Hippocampal formation (tissue), 2 donors: ENCODE measurements at regions not wholly inside any gene's neighbourhood (a gene's known extent, or its start where the extent isn't known, plus 50 kb on each side); places are given as distances from the start of the nearest gene placed in this dataset.
"Not testable (repeated sequence)": the region's sequence is repeated elsewhere in the genome, so short reads cannot be mapped to it uniquely, and the experiment has no call there.

ENCODE experiments used
- DNase-seq, 2 donors: peaks; one replicate each; lab custom pipeline; 2025; lab: John Stamatoyannopoulos, UW

DNA sequence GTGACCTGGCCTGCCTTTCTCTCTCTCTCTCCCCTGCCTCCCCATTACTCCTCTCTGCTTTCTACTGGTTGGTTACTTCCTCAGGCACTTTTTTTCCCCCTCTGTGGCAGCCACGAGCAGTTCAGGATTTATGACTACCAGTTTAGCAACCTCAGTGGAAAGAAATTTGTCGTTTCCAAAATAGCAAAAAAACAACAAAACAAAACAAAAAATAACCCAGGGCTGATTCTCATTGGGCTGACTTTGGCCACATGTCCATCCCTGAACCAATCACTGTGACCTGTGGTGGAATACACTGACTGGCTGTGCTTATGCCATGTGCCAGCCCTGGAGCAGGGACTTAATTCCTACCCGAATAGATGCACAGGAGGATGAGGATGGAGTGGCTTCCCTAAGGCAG lies 137.4 kb downstream of the TFAP2C start:
- DNase-seq = no peak

GRCh38 chr20:56769921-56770600 lies 141.0 kb downstream of the TFAP2C start:
- DNase-seq = no peak

- no peak for DNase-seq
These were observed 144.6 kb downstream of the TFAP2C start for GRCh38 chr20:56773749-56774148.

DNA sequence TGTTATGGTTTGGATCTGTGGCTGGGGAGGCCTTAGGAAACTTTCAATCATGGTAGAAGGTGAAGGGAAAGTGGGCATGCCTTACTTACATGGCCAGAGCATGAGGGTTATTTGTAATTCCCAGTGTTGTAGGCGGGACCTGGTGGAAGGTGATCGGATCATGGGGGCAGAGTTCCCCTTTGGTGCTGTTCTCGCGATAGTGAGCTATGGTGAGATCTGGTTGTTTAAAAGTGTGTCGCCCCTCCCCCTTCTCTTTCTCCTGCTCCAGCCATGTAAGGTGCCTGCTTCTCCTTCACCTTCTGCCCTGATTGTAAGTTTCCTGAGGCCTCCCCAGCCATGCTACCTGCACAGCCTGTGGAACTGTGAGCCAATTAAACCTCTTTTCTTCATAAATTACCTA lies 145.8 kb downstream of the TFAP2C start:
- no peak for DNase-seq

DNA sequence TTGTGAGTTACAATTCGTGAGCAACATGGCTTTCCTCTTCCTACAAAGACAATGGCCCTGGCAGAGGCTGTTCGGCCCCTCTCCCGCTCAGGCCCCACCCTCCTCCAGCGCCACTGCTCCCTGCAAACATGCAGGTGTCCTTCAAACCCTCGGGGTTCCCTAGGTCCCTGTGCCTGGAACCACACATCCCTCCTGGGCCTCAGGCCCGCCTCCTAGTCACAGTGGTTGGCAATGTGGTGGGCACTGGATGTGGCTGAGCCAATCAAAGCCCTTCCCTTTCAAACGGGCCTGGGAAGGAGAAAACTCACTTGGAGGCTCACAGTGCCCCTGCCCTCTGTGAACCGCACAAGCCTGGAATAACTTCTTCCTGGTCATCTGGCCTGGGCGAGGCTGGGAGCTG lies 147.2 kb downstream of the TFAP2C start:
- no peak for DNase-seq

- DNase-seq = no peak
These were observed 149.7 kb downstream of the TFAP2C start for GRCh38 chr20:56778765-56779195.

GRCh38 chr20:56779452-56780143 lies 150.5 kb downstream of the TFAP2C start:
- DNase-seq = no peak

- DNase-seq = no peak
These were observed 151.2 kb downstream of the TFAP2C start for GRCh38 chr20:56780266-56780665.

GRCh38 chr20:56781108-56781739 lies 152.1 kb downstream of the TFAP2C start:
- no peak for DNase-seq

- not testable (repeated sequence) for DNase-seq
These were observed 153.0 kb downstream of the TFAP2C start for GRCh38 chr20:56781987-56782560.

DNA sequence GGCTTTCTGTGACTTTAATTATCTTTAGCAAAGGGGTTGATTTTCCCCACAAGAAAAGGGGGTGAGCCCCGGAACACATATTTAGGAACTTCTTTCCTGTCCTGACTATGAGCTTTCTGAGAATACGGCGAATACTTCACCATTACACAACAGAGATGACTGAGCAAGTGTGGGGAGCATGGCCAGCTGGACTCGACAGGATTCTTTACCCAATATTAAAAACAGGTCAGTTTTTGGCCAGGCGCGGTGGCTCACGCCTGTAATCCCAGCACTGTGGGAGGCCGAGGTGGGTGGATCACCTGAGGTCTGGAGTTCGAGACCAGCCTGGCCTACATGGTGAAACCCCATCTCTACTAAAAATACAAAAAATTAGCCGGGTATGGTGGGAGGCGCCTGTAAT lies 153.7 kb downstream of the TFAP2C start:
- DNase-seq = not testable (repeated sequence)

DNA sequence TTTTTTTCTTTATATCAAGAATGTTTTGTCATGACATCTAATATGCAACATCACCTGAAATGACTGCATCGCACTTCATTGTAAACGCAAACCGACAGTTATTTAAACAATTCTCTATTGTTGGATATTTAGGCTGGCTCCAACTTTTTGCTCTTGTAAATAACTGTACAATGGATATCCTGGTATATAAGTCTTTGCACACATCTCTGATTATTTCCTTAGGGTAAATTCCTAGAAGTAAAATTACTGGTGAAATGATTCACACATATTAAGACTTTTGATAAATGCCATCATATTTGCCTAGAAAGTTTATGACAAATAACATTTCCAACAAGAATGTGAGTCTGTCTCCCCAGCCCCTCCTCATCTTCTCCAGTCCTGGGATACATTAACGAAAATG lies 154.7 kb downstream of the TFAP2C start:
- no peak for DNase-seq

DNA sequence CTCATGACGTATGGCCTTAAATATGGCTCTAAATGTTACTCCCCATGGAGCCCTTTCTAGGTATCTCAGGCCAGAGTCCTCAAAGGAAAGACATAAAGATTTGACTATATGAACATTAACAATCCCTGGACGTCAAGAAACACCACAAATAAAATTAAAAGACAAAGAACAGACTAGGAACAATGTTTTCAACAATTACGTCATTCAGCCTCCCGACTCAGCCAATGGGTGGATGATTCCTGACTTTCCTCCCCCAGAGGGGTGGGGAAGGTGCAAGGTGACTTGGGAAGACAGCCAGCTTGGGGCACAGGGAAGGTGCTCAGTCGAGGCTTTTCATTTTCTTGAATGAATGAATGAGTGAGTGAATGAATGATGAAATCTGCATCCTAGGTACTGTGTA lies 157.4 kb downstream of the TFAP2C start:
- DNase-seq = no peak

- no peak for DNase-seq
These were observed 159.1 kb downstream of the TFAP2C start for GRCh38 chr20:56788041-56788670.

DNA sequence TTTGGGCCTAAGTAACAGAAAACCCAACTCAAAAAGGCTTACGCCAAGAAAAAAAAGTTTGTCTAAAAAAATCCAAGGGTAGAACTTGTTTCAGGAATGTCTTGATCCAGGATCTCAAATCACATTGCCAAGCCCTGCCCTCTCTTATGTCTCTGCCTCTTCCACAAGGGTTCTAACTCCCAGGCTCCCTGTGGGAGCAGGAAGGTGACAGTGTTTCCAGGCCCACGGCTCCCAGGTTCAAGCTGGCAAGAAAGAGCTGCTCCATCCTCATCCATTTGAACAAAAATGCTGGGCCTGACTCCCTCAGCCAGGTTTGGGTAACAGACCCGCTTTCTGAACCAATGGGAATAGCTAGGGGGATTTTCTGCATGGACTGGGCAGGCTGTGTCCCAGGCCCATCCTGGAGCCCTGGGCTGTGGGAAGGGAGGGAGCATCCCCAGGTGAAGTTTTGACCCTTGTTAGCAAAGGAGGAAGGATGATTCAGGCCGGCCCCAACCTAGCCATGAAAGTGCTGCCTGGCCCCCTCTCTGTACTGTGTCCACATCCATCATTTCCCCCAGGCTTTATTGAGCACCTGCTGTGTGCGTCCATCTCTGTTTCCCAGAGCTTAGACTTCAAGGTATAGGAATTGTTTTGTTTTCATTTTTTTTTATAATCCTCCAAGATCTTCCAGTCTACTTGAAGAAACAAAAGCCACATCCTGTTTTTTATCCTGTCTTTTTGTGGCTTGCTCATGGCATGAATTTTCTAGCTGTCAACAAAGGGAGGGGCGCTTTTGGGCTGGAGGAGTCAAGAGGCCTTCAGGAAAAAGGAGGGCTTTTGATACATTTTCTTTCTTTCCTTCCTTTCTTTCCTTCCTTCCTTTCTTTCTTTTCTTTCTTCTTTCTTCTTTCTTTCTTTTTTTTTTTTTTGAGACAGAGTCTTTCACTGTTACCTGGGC lies 159.8 kb downstream of the TFAP2C start:
- DNase-seq = no peak

GRCh38 chr20:56793916-56794315 lies 164.8 kb downstream of the TFAP2C start:
- DNase-seq = no peak

GRCh38 chr20:56795492-56795891 lies 166.4 kb downstream of the TFAP2C start:
- DNase-seq = no peak

DNA sequence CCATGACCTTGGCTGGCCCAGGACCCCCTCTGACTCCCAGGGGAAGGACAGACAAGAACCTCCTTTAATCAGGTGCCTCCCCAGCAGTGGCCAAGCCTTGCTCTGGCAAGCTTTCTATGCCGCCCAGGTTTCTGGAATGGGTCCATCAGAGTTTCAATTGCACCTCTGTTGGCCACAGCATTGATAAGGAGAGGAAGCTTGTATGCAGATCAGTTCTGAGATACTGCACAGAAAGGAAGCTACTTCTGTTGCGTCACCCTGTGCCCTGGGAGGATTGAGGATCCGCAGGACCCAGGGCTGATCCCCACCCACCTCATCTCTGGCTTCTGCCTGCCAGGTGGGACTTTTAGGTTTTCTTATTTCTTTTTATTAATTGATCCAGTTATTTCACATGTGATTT lies 167.2 kb downstream of the TFAP2C start:
- no peak for DNase-seq

- no peak for DNase-seq
These were observed 167.9 kb downstream of the TFAP2C start for GRCh38 chr20:56797023-56797422.

DNA sequence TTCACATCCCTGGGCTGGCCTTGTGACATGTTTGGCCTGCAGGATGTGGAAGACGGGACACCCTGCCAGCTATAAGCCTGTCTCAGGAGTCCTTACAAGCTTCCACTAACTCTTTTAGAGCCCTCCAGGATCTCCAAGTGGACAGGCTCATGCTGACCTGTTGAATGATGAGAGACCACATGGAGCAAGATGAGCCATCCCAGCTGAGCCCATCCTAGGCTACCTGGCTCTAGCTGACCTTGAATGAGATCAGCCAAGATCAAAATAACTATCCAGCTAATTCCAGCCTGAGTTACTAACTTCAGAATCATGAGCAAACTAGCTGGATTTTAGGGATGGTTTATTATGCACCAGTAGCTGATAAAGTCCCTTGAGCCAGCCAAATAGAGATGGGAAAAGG lies 169.5 kb downstream of the TFAP2C start:
- DNase-seq = no peak

GRCh38 chr20:56799187-56799586 lies 170.1 kb downstream of the TFAP2C start:
- no peak for DNase-seq
